C4-2B (cell line): ENCODE measurements at regions not wholly inside any gene's neighbourhood (a gene's known extent, or its start where the extent isn't known, plus 50 kb on each side); places are given as distances from the start of the nearest gene placed in this dataset.
A peak's percentile ranks its signal among the peaks of the same experiment; 100 is the strongest.

Source experiments
- H3K27ac ChIP-seq: fragments of 450-650 bp; 2 replicates; pipeline ENCODE4 v1.5.1; 2017
- ZFX ChIP-seq: fragments of 450-650 bp; IDR thresholded peaks from 2 replicates; pipeline ENCODE4 v1.6.1; 2017
- TF ChIP-seq, protein P1 (sequence below): fragments of 450-650 bp; conservative IDR thresholded peaks from 2 replicates; pipeline ENCODE4 v1.5.1; 2017; ENCODE audit warnings: mild to moderate bottlenecking

DNA sequence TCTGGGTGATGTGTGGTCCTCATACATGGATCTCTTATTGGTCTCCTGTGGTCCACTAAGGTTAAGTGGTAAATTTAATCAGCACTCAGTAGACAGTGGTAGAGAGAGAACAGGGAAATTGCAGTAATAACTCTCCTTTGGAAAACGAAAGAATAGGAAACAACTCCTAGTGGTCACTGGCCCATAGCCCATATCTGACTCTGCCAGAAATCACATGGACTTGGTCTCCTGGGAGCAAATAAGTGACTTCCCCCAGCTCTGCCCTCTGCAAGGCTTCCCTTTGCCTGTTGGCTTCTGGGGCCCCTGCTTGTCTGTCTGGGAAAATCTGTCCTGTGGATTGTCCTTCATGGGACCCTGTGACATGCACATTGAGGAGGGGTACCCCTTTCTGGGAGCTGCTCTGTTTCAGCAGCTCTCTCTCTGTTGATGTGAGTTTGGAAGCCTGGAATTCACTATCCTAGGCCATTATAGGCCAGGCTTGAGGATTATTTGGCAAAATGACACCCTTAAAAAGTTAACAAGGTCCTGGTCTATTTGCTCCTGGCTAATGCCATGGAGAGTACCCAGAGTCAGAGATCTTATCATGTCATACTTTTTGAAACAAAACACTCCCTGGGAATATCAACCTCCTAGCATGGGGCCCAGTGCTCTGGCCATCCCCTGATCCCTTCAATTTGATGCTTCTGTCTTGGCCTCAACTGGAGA lies 58.0 kb upstream of the HNF1B start:
- TF ChIP-seq ZFX = no peak
- TF ChIP-seq, protein P1, sequence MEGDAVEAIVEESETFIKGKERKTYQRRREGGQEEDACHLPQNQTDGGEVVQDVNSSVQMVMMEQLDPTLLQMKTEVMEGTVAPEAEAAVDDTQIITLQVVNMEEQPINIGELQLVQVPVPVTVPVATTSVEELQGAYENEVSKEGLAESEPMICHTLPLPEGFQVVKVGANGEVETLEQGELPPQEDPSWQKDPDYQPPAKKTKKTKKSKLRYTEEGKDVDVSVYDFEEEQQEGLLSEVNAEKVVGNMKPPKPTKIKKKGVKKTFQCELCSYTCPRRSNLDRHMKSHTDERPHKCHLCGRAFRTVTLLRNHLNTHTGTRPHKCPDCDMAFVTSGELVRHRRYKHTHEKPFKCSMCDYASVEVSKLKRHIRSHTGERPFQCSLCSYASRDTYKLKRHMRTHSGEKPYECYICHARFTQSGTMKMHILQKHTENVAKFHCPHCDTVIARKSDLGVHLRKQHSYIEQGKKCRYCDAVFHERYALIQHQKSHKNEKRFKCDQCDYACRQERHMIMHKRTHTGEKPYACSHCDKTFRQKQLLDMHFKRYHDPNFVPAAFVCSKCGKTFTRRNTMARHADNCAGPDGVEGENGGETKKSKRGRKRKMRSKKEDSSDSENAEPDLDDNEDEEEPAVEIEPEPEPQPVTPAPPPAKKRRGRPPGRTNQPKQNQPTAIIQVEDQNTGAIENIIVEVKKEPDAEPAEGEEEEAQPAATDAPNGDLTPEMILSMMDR = no peak
- peak overlapping the region; percentile 79 for H3K27ac ChIP-seq

DNA sequence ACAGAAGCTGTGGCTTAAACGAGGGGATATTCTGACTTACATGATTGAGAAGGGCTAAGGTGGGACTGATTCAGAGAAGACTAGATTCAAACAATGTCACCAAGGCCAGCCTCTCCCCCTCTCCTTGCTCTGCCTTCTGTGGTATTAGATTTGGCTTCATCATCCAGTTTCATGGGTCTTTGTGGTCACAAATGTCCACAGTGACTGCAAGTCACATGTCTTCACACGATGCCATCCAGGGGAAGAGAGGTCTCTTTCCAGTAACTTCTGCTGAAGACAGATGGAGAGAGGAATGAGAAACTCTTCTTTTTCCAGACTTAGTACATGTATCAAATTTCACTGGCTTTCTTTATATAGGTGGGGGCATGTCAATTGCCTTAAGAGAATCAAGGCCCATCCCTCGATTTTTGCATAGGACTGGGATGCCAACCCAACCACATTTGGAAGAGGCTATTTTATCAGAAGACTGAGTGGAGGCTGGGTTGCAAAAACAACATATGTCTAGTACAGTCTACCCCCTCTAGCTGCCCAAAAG lies 57.3 kb upstream of the HNF1B start:
- H3K27ac ChIP-seq = peak overlapping the region; percentile 79; the same call in 1 of the 2 replicates
- TF ChIP-seq ZFX = no peak
- TF ChIP-seq, protein P1 = no peak

DNA sequence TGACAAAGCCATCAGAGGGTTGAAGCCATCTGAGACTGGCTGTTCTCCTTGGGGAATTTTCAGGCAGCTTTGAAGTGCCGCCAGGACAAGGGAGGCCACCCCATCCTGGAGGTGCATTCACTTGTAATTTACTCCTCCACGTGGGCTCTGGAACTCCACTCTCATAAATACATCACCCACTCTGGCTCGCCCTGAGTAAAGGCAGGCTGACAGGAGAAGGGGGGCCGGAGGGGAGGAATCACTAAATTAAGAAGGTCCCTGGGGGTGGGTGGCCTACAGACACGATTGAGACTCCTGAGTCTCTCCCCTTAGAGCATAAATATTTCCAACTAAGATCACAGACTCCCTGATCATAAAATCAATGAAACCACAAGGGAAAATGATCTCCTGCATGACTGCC lies 56.3 kb upstream of the HNF1B start:
- no peak overlapping the region for H3K27ac ChIP-seq
- TF ChIP-seq ZFX = no peak
- TF ChIP-seq, protein P1 = no peak

DNA sequence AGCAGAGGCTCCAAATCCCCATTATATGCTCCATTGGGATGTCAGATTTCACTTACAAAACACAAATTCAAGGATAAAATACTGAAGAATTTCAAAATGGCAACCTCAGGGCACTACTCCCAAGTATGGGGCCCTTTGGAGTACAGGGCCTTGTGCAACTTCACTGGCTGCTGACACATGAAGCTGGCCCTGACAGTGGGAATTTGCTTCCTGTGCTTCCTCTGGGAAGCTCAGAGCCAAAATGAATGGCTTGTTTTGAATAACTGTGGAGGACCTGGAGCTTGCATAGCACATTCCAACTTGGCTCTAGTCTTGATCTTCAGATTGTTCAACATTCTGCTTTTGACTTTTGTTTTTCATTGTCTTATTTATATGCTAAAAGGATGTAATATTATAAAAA lies 52.3 kb upstream of the HNF1B start:
- no peak overlapping the region for H3K27ac ChIP-seq
- TF ChIP-seq, protein P1 = no peak
- TF ChIP-seq ZFX = no peak

DNA sequence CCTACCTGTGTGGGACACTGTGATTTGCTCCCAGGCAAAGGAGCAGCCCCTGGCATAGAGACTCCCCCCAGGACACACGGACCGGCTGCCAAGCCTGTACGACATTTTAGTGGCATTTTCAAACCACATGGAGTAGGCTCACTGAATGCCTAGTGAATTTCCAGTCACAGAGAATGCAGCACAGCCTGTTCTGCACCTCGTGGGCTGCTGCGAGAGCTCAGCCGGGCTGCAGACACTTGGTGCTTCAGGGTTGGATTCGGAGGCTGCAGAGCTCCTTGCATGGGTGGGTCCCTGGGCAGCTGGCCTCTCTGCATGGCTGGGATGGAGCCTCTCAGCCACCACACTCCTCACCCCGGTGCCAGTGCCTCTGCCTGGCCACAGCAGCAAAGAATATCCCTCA lies 51.2 kb upstream of the HNF1B start:
- H3K27ac ChIP-seq = no peak overlapping the region
- TF ChIP-seq ZFX = no peak
- TF ChIP-seq, protein P1 = no peak
